ENCODE measurements at regions not wholly inside any gene's neighbourhood (a gene's known extent, or its start where the extent isn't known, plus 50 kb on each side); places are given as distances from the start of the nearest gene placed in this dataset.

GRCh38 chr5:56683281-56683680, 132.1 kb upstream of the MAP3K1 start:
- TF ChIP-seq POLR2A (IDR thresholded peaks at IDR 0.05) (no peak), CTCF (IDR thresholded peaks at IDR 0.05) (no peak)

Measured in uterus (tissue), 2 donors.